ENCODE measurements at regions not wholly inside any gene's neighbourhood (a gene's known extent, or its start where the extent isn't known, plus 50 kb on each side); places are given as distances from the start of the nearest gene placed in this dataset.

DNA sequence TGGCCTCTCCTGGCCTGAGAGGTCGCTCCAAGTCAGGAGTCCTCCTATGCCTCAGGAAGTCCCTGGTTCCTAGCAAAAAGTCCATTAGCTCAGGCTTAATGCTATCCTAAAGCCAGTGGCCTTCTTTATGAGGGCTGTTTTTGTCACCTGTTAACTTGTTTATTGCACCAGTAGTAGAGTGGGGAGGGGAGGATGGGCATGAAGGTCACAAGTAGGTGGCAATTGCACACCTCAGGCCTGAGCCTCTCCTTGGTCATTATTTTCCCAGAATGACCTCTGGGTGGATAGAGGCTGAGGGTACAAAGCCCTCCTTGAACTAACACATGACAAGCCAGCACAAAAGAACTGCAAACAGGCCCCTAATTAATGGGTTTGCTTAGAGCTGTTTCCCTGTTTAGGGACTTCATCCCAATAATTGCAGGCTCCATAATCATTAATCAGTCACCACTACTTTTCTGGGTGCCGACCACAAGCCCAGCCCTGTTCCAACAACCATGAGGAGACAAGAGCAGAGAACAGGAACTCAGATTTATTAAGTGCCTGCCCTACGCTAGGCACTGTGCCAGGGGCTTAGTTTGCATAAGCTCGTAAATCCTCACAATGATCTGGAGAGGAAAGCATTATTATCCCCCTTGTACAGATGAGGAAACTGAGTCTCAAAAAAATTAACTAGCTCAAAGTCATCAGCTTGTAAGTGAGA, 123.0 kb upstream of the PKDCC start:
- DNase-seq: no peak

DNA sequence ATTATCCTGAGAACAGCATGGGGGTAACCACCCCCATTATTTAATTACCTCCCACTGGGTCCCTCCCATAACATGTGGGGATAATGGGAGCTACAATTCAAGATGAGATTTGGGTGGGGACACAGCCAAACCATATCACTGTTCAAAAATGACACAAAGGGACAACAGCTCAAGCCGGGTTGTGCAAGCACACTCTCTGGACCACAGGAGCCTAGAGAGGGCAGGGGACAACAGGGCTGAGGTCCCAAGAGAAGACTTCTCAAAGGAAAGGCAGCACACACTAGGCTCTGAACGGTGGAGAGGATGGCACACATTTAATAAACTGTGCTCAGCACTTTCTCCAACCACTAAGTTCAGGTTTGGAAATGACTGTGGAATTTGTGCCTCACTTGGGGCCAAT, 122.1 kb upstream of the PKDCC start:
- DNase-seq: no peak

DNA sequence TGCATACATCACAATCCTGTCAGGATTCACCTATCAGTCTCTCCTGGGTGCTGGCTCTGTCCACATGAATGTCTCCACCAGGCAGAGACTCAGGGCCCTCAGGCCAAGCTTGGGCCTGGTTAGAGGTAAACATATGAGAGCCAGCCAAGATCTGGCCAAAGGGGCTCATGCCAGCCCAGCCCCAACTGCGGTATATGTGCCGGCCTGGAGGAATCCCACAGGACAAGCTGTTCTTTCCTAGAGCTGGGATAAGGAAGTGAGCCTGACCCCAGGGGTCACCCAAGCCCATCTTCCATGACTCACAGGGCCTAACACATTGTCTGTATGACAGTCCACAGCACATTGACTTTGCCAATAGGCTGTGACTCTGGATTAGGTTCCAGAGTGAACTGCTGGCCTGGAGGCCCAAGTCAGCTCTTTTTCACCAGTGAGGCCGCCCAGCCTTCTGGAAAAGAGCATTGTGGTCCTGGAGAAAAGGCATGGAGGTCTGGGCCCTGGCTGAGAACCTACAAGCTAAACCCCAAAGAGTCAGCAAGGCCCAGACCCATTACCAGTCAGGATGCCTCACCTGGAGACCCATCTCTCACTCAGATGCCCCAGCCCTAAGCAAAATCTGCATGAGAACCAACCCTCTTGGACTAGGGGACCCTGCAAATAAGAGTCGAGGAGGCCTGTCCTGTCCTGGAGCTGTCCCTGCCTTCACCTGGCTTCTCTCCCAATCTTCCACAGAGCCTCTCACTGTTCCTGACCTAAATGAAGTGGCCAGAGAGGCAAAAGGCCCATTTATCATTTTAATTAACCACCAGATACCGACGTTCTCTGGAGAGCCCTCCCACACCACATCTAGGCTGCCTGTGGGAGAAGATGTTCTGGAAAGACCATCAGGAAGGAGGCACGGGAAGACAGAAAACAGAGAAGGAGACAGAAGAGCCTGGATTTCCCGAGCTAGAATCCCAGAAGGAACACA, 120.9 kb upstream of the PKDCC start:
- no peak for DNase-seq

DNA sequence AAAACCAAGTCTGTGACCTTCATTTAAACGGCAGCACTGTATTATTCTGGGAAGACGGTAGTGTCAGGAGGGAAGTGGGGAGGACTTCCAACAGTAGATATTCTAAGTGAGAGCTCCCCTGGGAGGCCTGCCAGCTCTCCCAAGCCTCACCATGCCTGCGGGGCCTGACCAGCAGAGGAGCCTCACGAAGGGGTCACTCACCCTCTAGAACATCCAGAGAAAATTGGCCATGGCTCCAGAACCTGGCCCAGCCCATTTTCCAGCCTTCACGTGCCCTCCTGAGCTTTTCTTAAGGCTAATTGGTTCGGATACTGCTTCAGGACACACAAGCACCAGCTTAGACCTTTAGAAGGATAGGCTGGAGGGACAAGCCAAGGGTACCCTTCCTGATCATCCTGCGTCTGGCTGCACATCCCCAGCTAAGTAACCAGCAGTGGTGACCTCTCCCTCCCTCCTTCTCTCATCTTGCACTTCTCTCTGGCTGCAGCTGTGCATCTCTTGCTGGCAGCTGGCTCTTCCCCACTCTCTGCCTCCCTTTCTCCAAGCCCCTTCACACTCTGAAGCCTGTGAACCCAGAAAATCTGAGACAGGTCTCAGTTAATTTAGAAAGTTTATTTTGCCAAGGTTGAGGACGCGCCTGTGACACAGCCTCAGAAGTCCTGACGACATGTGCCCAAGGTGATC, 120.1 kb upstream of the PKDCC start:
- no peak for DNase-seq

DNA sequence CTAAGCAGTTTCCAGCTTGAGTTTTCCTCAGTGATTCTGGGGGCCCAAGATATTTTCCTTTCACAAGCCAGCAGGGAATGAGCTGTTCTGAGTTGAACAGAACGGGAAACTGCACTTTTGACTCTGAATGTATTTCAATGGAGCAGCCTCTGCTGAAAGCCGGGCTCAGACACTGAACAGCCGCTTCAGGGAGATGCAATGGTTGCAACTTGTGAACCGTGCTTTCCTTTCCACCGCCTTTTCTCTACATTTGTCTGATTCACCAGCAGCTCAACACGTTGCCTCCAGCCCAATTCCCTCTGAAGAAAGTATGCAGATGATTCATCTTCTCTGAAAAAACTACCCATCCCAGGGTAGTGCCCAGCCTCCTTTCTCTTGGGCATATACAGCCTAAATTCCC, 119.3 kb upstream of the PKDCC start:
- DNase-seq: no peak

DNA sequence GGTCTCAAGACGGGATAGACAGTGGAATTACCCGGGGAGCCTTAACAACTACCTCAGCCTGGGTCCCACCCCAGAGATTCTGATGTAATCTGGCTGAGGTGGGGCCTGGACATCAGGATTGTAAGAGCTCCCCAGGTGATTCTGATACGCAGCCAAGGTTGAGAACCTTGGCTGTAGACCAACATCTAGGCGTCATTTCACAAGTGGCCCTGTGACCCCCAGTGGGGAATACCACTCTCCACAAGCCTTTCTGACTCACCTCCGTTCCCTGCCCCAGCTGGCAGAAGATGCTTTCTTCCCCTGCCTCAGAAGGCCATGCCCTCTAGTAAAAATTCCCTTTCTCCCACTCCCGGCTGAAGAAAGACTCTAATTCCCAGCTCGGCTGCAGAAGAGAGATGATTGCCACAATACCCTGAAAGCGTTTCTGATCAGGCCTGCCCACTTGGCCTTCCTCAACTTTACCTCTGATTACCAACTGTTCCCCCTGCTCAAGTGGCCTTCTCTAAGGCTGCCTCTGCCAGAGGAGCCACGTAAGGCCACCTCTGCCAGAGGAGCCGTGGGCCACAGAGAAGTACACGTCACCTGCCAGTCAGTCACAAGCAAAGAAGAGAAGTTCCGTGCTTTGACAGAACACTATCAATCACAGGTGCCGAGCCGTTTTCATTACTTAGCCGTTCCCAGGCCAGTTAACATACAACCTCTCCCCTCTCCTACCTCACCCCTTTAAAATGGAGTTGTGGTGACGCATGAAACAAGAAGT, 116.8 kb upstream of the PKDCC start:
- no peak for DNase-seq

DNA sequence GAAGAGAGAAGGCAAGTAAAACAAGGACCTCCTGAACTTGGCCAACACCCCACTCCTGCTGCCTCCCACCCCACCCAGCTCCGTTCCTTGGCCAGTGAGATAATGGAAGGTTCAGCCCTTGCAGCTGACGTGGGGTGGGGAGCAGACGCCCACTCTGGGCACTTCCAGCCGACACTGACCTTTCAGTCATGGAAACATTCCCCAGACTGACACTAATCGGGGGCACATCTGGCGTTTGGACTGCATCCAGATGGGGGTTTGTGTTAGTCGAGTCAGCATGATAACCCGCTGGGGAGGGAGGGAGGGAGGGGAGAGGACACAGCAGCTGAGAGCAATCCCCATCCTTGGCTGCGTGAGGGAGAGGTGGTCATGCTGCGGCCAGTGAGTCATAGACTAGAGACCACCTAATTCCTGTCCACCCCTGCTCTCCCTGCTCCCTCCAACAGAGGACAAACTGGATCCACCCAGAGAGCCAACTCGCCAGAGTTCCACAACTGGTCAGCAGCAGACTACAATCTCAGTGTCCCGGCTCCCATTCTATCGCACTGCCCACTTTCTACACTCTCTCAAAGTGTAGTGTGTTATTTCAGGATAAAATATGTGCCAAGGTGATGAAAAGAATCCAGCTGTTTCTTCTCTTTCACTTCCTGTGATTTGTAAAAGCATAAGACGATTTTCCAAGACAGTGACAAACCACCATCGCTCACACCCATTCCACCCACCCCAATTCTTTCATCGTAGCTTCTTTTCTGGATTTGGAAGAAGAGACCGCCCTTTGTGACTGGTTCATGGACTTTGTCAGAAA, 115.4 kb upstream of the PKDCC start:
- DNase-seq: no peak

DNA sequence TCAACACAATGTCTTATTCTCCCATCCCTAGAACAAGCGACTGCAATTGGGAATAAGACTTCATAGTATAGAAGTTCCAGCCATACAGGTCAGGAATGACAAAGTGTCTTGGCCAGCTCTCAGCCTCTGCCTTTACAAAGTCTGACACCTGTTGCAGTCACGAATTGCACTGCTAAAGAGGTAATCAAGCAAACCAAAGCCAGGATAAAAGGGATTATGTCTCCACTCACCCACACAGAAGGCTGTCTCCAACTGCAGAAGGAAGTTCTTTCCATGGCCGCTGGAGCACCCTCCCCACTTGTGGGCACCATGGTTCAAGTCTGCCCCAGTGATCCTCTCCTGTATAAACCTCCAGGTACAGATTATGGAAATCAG, 114.8 kb upstream of the PKDCC start:
- no peak for DNase-seq

DNA sequence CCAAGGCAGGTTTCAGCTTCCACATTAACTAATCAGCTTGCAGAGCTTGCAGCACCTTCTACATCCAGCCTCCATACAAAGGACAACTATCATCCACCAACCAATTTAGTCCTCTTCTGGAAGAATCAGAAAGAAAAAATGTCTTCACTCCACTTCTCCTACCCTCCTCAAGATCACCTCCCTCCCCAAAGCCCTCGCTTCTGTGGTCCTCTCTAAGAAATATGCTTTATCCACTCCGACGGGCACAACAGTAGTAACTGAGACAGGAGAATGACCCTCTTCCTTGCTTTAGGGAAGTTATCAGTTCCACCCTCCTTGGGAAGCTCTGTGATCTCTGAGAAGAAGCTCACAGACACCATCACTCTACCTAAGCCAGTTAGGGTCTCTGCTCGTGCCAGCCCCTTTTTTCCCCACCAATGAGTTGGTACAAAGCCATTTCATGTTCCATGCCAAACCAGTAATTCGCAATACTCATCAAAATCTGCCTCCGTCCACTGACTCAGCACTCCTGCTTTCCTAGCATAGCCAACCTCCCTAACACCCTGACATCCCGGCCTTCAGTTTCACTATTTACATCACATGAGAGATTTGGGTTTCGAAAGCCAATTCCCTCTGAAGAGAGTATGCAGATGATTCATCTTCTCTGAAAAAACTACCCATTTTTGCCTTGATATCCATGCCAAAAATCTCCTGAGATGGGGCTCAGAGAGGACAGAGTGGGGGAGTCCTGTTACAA, 114.1 kb upstream of the PKDCC start:
- no peak for DNase-seq

DNA sequence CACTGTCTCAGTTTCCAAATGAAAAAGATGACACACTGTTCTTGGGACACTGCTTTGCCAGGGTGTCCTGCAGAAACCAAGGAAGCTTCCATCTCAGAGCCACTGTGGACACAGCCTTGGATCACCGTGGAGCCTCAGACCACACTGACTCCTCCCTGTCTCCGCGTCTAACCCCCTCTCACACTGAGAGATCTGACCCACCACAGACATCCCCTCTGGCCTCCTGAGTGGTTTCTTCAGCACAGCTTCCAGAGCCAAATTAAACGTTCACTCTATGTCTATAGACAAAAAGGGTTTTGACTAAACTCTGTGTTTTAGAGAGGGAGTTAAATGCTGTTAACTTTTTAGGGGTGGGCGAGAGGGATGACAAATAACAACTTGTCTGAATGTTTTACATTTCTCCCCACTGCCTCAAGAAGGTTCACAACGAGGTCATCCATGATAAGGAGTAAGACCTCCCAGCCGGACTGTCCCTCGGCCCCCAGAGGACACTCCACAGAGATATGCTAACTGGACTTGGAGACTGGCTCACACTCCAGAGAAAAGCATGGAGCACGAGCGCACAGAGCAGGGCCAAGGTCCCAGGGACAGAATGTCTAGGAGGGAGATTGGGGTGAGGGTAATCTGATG, 113.4 kb upstream of the PKDCC start:
- DNase-seq: no peak

DNA sequence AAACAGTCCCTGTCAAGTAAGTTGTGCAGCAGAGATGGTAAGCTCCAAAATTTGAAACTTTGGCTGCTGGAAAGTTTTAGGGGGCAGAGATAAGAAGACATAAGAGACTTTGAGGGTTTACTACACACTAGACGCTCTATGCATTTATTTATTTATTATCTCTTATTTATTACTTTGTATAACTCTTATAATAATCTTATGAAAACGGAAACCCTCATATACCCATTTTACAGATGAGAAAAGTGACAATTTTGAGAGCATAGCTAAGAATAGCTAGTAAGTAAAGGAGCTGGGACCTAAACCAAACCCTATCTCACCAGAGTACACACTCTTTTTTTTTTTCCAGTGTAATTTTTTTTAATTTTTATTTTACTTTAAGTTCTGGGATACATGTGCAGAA, 112.8 kb upstream of the PKDCC start:
- DNase-seq: no peak

DNA sequence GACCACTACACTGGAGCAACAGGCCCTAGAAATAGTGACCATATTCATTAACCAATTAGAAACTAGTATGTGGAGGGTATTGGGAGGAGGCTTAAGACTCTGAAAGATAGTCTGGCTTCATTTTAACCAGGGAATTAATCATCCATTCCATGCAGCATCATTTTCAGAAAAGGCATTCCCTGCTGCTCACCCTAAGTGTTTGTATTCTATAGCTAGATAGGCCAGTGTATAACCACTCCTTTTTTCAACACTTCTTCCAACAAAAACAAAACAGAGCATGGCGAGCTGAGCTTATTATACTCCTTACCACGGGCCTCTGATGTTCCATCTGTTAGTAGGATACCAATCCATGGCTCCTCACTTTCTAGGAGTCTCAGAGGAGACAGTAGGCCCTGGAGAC, 112.0 kb upstream of the PKDCC start:
- DNase-seq: no peak

DNA sequence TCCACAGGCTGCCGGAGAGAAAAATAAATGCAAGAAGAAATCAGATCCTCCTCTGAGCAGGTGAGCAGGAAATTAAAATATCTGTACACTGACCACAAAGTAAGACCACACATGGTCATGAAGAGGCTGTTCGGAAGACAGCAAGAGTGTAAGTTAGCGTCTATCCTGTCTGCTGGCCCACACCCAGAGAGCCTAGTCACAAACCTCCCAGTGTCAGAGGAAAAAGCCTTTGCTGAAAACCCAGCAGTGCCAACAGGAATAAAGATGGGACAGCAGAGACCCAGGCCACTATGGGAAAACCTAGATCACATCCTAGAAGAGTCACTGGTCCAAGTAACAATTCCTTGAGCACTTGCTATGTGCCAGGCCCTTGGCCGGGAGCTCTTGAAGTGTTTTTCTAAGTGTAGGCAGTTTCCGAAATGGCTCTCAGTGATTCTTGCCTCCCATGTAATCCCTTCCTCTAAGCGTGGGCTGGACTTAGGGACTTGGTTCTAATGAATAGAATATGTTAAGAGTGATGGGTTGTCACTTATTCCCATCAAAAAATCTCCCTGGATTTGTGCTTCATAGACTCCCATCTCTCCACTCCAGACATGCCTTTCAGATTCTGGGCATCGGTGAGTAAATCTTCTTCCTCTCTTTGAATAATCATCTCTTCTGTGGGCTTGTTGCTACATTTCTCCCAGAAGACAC, 110.9 kb upstream of the PKDCC start:
- DNase-seq: no peak

DNA sequence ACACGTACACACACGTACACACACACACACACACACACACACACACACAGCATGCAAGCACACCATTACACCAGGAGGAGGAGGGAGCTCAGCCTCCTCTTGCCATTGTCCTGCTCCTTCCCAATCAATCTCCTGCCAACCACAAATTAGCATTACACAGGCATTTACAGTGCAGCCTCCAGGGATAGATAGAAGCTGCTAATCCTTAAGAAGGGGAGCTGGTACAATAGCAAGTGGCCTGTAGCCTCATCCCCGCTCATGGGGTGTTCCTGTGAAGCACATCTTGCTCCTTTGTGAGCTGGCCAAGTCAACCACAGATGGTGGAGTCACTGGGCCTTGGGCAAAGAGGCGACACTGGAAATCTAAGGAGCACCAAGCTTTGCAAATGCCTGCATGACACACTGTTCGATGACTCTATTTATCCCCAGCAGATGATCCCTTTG, 110.3 kb upstream of the PKDCC start:
- DNase-seq: no peak

DNA sequence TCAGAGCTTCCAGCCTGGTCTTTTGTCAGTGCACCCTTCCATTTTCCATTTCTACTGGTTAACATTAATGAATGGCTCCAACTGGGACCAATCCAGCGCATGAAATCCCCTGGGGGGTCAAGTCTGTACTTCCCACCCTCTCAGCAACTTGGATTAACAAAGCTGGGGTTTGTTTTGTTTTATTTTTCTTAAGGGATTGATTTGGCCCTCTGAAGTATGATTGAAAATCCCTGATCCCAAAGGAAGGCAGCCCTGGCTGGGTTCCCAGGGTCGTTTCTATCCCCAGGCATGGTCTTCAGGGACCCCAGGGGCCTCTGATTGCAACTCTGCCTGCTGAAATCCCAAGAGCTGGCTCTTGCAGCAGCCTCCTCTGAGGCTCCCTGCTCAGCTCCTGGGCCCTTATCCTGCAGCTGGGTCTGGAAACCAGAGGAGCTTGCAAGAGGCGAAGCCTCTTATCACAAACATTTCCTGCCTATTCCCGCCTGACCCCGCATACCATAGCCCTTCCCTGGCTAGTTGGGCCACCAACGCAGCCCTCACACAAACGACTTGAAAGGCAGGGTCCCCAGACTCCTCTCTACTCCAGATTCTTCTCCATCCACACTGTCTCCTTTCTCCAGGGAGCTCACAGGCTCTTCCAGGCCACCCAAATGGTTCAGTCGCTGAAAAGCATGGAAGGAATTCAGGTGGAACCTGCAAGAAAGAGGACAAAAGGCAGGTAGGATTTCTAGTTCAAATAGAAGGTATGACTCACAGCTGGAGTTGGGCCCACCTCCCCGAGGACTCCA, 109.7 kb upstream of the PKDCC start:
- no peak for DNase-seq

DNA sequence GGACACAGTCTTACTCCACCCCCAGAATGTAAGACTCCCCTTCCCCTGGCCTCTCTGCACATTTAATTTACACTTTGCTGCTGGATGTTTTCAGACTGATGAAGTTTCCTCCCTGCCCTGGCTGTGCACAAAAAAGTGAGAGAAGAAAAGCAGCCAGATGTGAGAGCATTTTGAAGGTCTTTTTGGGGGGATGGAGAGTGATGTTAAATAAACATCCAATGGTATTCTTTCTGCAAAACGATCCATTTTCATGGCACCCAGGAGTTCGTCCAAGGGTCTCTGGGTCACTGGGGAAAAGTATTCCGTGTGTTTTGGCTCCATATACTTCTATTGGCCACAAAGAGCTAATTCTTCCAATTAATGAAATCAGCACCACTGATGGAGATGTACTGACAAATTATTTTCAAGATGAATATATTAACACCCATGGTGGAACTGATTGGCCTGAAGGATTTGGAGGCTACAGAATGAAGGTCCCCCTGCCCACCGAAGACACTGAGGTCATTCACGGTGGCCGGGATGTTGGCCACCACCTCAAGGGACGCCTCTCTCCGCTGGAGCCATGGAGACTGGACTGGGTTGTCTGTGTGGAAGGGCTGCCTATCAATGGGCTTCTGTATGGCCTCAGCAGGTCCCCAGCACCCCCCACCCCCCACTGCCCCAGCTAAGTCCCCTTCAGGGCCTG, 107.6 kb upstream of the PKDCC start:
- no peak for DNase-seq

DNA sequence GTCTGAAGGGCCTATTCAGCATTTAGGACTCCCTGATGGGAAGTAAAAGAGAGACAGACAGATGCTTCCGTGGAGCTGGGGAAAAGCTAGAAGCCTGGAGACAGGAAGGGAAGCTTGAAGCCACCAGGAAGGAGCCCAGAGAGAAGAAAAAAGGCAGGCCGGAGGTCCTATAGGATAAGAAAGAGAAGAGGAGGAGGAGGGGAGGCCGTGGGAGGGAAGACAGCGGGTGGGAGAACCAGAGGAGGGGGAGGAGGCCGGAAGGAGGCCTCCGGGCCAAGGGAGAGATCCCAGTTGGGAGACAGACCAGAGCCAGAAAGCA, 107.1 kb upstream of the PKDCC start:
- DNase-seq: no peak

DNA sequence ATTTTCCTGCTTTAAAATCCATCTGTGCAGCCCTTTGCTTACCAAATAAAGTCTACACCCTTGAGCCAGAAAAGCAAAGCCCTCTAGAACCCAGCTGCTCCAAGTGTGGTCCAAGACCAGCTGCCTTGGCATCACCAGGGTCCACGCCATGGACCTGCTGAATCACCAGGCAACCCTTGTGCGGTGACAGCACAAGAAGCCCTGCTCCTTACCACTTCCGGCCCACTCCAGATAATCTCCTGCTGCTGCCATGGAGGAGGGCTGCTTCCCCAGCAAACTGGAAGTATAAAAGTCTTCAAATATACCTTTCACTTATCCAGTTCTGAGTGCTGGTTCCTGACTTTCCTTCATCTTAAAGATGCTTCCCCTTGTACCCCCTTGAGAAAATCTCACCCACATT, 106.0 kb upstream of the PKDCC start:
- DNase-seq: no peak

DNA sequence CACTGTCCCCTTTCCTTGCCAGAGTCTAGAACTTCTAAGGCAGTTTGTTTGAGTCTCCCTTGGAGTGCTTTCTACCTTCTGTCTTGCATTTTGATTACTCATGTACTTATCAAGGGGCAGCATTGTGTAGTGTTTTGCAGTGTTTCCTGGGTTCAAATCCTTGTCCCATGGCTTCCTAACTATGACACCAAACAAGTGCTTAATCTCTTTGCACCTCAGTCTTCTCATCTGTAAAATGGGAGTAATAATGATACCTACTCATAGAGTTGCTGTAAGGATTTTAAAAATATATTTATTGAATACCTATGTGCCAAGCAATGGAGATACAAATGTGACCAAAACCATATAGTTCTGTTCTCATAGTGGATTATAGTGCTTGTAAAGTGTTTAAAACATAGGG, 105.5 kb upstream of the PKDCC start:
- DNase-seq: no peak

Measured in AML-193 (cell line).